Ascending aorta (tissue), 2 donors: ENCODE measurements at regions not wholly inside any gene's neighbourhood (a gene's known extent, or its start where the extent isn't known, plus 50 kb on each side); places are given as distances from the start of the nearest gene placed in this dataset.
"Not testable (repeated sequence)": the region's sequence is repeated elsewhere in the genome, so short reads cannot be mapped to it uniquely, and the experiment has no call there.

ENCODE experiments used
- DNase-seq, 2 donors: peaks; one replicate each; pipeline ENCODE4 v3.0.0-alpha.2; 2019; ENCODE audit warnings: low spot score in 2 of 2
- H3K27ac ChIP-seq, 2 donors: fragments of 200-600 bp; sonication (generic); one replicate each; pipeline ENCODE4 v1.5.1; 2016 to 2017; ENCODE audit warnings: mild to moderate bottlenecking in 1 of 2
- H3K27me3 ChIP-seq: fragments of 200-600 bp; sonication (generic); one replicate; pipeline ENCODE4 v1.5.1; 2017
- H3K36me3 ChIP-seq, 2 donors: fragments of 200-600 bp; sonication (generic); one replicate each; pipeline ENCODE4 v1.5.1; 2016
- H3K4me1 ChIP-seq, 2 donors: fragments of 200-600 bp; sonication (generic); one replicate each; pipeline ENCODE4 v1.5.1; 2016 to 2017; ENCODE audit warnings: mild to moderate bottlenecking in 1 of 2
- H3K4me3 ChIP-seq, 2 donors: fragments of 200-600 bp; sonication (generic); one replicate each; pipeline ENCODE4 v1.5.1; 2016 to 2017; ENCODE audit warnings: mild to moderate bottlenecking in 1 of 2
- H3K9me3 ChIP-seq, 2 donors: fragments of 200-600 bp; sonication (generic); one replicate each; pipeline ENCODE4 v1.5.1; 2016
- intact Hi-C: fragments of 100-400 bp; cut with DNase I; formaldehyde crosslinking; loops from one replicate; pipeline ENCODE4 v1.15.1; 2023
- TF ChIP-seq, protein P1 (sequence below), 3 experiments: fragments of 200-600 bp in 2 of 3; fragments of 450-650 bp in 1 of 3; sonication (generic) in 2 of 3; IDR thresholded peaks; one replicate each; pipeline ENCODE4 v1.5.1; 2016 to 2019; ENCODE audit warnings: antibody characterized with exemption in 3 of 3, mild to moderate bottlenecking in 1 of 3, moderate library complexity in 1 of 3

DNA sequence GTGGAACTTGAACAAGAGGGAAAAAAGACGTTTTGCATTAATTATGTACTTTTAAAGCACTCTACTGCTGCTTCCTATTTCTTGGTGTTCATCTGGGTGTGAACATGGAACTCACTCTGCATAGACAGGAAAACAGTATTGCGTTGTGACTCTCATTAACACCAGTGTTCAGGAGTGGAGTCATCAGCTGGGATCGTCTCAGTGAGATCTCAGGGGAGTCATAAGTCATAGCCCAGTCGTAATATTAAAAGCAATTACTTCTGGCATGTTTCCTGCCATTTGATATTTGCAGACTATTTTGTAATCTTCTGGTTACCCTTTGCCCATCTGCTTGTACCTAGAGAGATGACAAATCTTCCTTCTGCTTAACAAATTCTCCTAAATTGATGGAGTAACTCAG, 462.0 kb upstream of the ATP11B start:
- intact Hi-C loops, result no loop called here
- H3K27me3 ChIP-seq, result no peaks in the 10 kb centered on the region
- no peaks in the 10 kb centered on the region for H3K4me1 ChIP-seq
- H3K36me3 ChIP-seq, result no peaks in the 10 kb centered on the region
- no peak overlapping the region for H3K27ac ChIP-seq
- H3K9me3 ChIP-seq, result no peaks in the 10 kb centered on the region
- H3K4me3 ChIP-seq, result no peak overlapping the region
- TF ChIP-seq, protein P1, sequence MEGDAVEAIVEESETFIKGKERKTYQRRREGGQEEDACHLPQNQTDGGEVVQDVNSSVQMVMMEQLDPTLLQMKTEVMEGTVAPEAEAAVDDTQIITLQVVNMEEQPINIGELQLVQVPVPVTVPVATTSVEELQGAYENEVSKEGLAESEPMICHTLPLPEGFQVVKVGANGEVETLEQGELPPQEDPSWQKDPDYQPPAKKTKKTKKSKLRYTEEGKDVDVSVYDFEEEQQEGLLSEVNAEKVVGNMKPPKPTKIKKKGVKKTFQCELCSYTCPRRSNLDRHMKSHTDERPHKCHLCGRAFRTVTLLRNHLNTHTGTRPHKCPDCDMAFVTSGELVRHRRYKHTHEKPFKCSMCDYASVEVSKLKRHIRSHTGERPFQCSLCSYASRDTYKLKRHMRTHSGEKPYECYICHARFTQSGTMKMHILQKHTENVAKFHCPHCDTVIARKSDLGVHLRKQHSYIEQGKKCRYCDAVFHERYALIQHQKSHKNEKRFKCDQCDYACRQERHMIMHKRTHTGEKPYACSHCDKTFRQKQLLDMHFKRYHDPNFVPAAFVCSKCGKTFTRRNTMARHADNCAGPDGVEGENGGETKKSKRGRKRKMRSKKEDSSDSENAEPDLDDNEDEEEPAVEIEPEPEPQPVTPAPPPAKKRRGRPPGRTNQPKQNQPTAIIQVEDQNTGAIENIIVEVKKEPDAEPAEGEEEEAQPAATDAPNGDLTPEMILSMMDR (IDR thresholded peaks at IDR 0.05), result no peak
- DNase-seq, result no peak

DNA sequence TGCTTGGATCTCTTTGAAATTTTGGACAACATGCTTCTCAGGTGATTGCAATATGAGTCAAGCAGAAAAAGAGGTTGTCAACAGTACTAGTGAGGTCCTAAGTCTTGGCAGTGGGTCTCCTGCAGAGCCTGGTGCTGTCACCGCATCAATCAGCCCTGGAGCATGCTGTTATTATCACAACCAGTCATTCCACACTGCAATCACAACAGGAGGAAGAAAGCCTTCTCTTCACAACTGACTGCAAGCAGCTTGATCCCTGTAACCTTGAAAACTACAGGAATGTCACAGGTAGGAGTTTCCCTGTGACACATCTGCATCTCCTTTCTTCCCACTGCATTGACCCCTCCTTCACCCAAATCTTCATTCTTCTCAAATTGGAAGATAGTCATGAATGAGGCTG, 451.1 kb upstream of the ATP11B start:
- H3K36me3 ChIP-seq, result no peaks in the 10 kb centered on the region
- no peaks in the 10 kb centered on the region for H3K27me3 ChIP-seq
- no peak overlapping the region for H3K4me3 ChIP-seq
- TF ChIP-seq, protein P1 (IDR thresholded peaks at IDR 0.05), result no peak
- H3K27ac ChIP-seq, result no peak overlapping the region
- H3K4me1 ChIP-seq, result no peaks in the 10 kb centered on the region
- no peaks in the 10 kb centered on the region for H3K9me3 ChIP-seq
- intact Hi-C loops, result no loop called here
- DNase-seq, result no peak

DNA sequence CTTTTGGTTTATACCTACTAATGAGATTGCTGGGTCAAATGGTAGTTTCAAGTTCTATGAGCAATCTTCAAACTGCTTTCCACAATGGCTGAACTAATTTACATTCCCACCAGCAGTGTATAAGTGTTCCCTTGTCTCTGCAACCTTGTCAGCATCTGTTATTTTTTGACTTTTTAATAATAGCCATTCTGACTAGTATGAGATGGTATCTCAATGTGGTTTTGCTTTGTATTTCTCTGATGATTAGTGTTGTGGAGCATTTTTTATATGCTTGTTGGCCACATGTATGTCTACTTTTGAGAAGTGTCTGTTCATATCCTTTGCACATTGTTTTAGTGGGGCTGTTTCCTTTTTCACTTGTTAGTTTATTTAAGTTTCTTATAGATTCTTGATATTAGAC, 449.3 kb upstream of the ATP11B start:
- intact Hi-C loops, H3K9me3 ChIP-seq, H3K36me3 ChIP-seq, DNase-seq, H3K27me3 ChIP-seq, H3K4me1 ChIP-seq, H3K27ac ChIP-seq, H3K4me3 ChIP-seq: not testable (repeated sequence)

DNA sequence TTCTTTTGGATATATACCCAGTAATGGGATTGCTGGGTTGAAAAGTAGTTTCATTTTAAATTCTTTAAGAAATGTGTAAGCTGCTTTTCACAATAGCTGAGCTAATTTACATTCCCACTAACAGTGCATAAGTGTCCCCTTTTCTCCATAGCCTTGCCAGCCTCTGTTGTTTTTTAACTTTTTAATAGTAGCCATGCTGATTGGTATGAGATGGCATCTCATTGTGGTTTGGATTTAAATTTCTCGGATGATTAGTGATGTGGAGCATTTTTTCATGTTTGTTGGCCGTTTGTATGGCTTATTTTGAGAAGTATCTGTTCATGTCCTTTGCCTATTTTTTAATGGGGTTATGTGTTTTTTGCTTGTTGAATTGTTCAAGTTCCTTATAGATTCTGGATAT, 444.3 kb upstream of the ATP11B start:
- intact Hi-C loops, result no loop called here
- TF ChIP-seq, protein P1 (IDR thresholded peaks at IDR 0.05), result no peak
- Histone ChIP-seq H3K36me3 (no peaks in the 10 kb centered on the region), H3K27ac (no peak overlapping the region), H3K4me3 (no peak overlapping the region), H3K4me1 (no peaks in the 10 kb centered on the region), H3K27me3 (no peaks in the 10 kb centered on the region), H3K9me3 (no peaks in the 10 kb centered on the region)
- no peak for DNase-seq

DNA sequence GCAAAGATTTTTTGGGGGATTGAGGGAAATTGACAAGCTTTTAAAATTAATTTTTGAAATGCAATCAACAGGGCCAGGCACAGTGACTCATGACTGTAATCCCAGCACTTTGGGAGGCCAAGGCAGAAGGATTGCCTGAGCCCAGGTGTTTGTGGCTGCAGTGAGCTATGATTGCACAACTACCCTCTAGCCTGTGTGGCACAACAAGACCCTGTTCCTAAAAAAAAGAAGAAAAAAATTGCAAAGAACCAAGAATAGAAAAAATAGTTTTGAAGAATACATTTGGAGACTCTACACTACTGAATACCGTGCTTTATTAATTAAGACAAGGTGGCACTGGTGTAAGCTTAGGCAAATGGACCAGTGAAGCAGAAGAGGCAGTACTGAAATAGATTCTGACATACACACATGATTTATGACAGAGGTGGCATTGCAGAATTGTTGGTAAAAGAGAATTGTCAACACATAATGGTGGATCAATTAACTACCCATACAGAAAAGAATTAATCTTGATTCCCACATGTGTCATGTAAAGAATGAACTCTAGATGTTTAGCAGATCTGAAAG, 443.3 kb upstream of the ATP11B start:
- Histone ChIP-seq H3K9me3 (no peaks in the 10 kb centered on the region), H3K27ac (no peak overlapping the region), H3K36me3 (no peaks in the 10 kb centered on the region), H3K4me1 (no peaks in the 10 kb centered on the region), H3K27me3 (no peaks in the 10 kb centered on the region), H3K4me3 (no peak overlapping the region)
- TF ChIP-seq, protein P1 (IDR thresholded peaks at IDR 0.05), result no peak
- intact Hi-C loops, result no loop called here
- DNase-seq, result no peak

DNA sequence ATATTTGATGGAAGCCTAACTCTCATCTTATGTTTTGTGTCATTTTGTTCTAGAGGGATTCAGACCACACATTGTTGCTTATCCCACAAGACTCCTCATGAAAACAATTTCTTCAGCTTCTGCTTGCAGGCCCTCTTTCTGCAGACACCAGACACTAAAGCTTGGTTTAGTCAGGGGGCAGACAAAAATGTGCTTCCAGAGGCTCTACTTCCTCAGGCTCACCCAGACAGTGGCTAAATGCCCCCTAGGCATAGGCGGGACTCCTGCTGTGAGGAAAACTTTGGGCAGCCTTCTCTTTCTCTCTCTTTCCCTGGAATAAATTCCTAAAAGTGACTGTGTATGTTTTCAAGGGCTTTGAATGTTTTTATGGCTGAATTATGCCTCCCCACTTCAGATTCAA, 435.4 kb upstream of the ATP11B start:
- Histone ChIP-seq H3K9me3 (no peaks in the 10 kb centered on the region), H3K4me3 (no peak overlapping the region), H3K36me3 (no peaks in the 10 kb centered on the region), H3K4me1 (no peaks in the 10 kb centered on the region), H3K27me3 (no peaks in the 10 kb centered on the region), H3K27ac (no peak overlapping the region)
- TF ChIP-seq, protein P1 (IDR thresholded peaks at IDR 0.05), result no peak
- no peak for DNase-seq
- intact Hi-C loops, result no loop called here
